IMR-90 (cell line): ENCODE measurements at regions not wholly inside any gene's neighbourhood (a gene's known extent, or its start where the extent isn't known, plus 50 kb on each side); places are given as distances from the start of the nearest gene placed in this dataset.
A peak's percentile ranks its signal among the peaks of the same experiment; 100 is the strongest.

Source experiments
- ATAC-seq: fragments of 200-7000 bp; cut with Tn5 transposase; 2 replicates; pipeline ENCODE4 v1.9.1; 2020; ENCODE audit warnings: low read depth, mild to moderate bottlenecking, moderate library complexity
- BruUV-seq: library from RNA; stranded (reverse); fragments of 400-500 nt; replicated peaks from 2 replicates; lab custom pipeline; 2021; lab: Mats Ljungman, UMichigan
- CTCF ChIA-PET: fragments of 300-600 bp; formaldehyde crosslinking; extraction: SDS; loops from one replicate; lab custom pipeline; 2021; ENCODE audit warnings: antibody characterized with exemption; lab: Yijun Ruan, JAX
- POLR2A ChIA-PET: fragments of 300-600 bp; sonication (Branson Sonifier 250); formaldehyde crosslinking; loops from one replicate; lab custom pipeline; 2022; ENCODE audit warnings: antibody characterized with exemption; ENCODE audit not compliant: unreplicated experiment; lab: Charles Lee
- DNase-seq: peaks from one replicate; pipeline ENCODE4 v3.0.0; 2013
- H2AFZ ChIP-seq: replicated peaks from 2 replicates; pipeline ENCODE3; 2013; ENCODE audit warnings: low read length, mild to moderate bottlenecking; ENCODE audit not compliant: poor library complexity
- H2AK5ac ChIP-seq: 2 replicates; pipeline ENCODE4 v1.6.1; 2013; ENCODE audit warnings: low read depth, low read length, inconsistent platforms
- H2AK9ac ChIP-seq: replicated peaks from 2 replicates; pipeline ENCODE3; 2013; ENCODE audit warnings: mild to moderate bottlenecking, low read depth, low read length, moderate library complexity; ENCODE audit not compliant: poor library complexity
- H2BK120ac ChIP-seq: 2 replicates; pipeline ENCODE4 v1.6.1; 2013; ENCODE audit warnings: low read depth, low read length, inconsistent platforms
- H2BK15ac ChIP-seq: 3 replicates; pipeline ENCODE4 v1.6.1; 2013; ENCODE audit warnings: low read depth, low read length, inconsistent platforms
- H2BK20ac ChIP-seq: 2 replicates; pipeline ENCODE4 v1.6.1; 2013; ENCODE audit warnings: low read depth, mild to moderate bottlenecking, inconsistent platforms, low read length, moderate library complexity
- H2BK5ac ChIP-seq: 2 replicates; pipeline ENCODE4 v1.6.1; 2013; ENCODE audit warnings: mild to moderate bottlenecking, low read depth, low read length, inconsistent platforms; ENCODE audit not compliant: poor library complexity, severe bottlenecking
- H3K14ac ChIP-seq: replicated peaks from 2 replicates; pipeline ENCODE4 v1.6.1; 2013; ENCODE audit warnings: low read depth, low read length, inconsistent platforms
- H3K18ac ChIP-seq: 2 replicates; pipeline ENCODE4 v1.6.1; 2013; ENCODE audit warnings: low read depth, low read length, control low read depth
- H3K23ac ChIP-seq: 2 replicates; pipeline ENCODE4 v1.6.1; 2013; ENCODE audit warnings: low read depth, low read length, inconsistent platforms
- H3K27ac ChIP-seq: 2 replicates; pipeline ENCODE4 v1.5.1; 2013; ENCODE audit warnings: mild to moderate bottlenecking, control low read depth, low read length; ENCODE audit not compliant: insufficient read depth
- H3K27me3 ChIP-seq: 2 replicates; pipeline ENCODE4 v1.6.1; 2013; ENCODE audit warnings: low read length; ENCODE audit not compliant: control insufficient read depth, insufficient read depth
- H3K36me3 ChIP-seq: 2 replicates; pipeline ENCODE4 v1.6.1; 2013; ENCODE audit warnings: low read length, mixed read lengths; ENCODE audit not compliant: control insufficient read depth, insufficient read depth
- H3K4ac ChIP-seq: 2 replicates; pipeline ENCODE4 v1.6.1; 2013; ENCODE audit warnings: low read depth, low read length, inconsistent platforms
- H3K4me1 ChIP-seq: 2 replicates; pipeline ENCODE4 v1.6.1; 2013; ENCODE audit warnings: low read length, mixed read lengths; ENCODE audit not compliant: control insufficient read depth, insufficient read depth
- H3K4me2 ChIP-seq: 2 replicates; pipeline ENCODE4 v1.6.1; 2013; ENCODE audit warnings: low read depth, mild to moderate bottlenecking, control low read depth, low read length, moderate library complexity
- H3K4me3 ChIP-seq: 2 replicates; pipeline ENCODE4 v1.5.1; 2013; ENCODE audit warnings: low read depth, mild to moderate bottlenecking, control low read depth, low read length, moderate library complexity; ENCODE audit not compliant: insufficient read depth
- H3K56ac ChIP-seq: 2 replicates; pipeline ENCODE4 v1.6.1; 2013; ENCODE audit warnings: low read length, inconsistent platforms; ENCODE audit not compliant: insufficient read depth; ENCODE audit errors: extremely low read depth
- H3K79me1 ChIP-seq, 2 experiments: 2 replicates each; pipeline ENCODE4 v1.6.1; 2013; ENCODE audit warnings: low read length in 2 of 2, inconsistent platforms in 1 of 2, low read depth in 1 of 2
- H3K9ac ChIP-seq: 2 replicates; pipeline ENCODE4 v1.6.1; 2013; ENCODE audit warnings: low read depth, low read length, control low read depth
- H3K9me1 ChIP-seq: 2 replicates; pipeline ENCODE4 v1.6.1; 2013; ENCODE audit warnings: low read length, inconsistent platforms; ENCODE audit not compliant: insufficient read depth
- H3K9me3 ChIP-seq: 2 replicates; pipeline ENCODE4 v1.6.1; 2013; ENCODE audit warnings: low read length; ENCODE audit not compliant: control insufficient read depth, insufficient read depth
- H4K20me1 ChIP-seq: 2 replicates; pipeline ENCODE4 v1.6.1; 2013; ENCODE audit warnings: low read length, inconsistent platforms; ENCODE audit not compliant: insufficient read depth
- H4K5ac ChIP-seq: 2 replicates; pipeline ENCODE4 v1.6.1; 2013; ENCODE audit warnings: mild to moderate bottlenecking, low read depth, low read length, control low read depth
- H4K8ac ChIP-seq, 2 experiments: 2 replicates each; pipeline ENCODE4 v1.6.1; 2013; ENCODE audit warnings: low read depth in 2 of 2, low read length in 2 of 2, control low read depth in 1 of 2, inconsistent platforms in 1 of 2
- H4K91ac ChIP-seq: 2 replicates; pipeline ENCODE4 v1.6.1; 2013; ENCODE audit warnings: low read depth, low read length, inconsistent platforms; ENCODE audit not compliant: insufficient read depth
- BHLHE40 ChIP-seq: fragments of 150-350 bp; IDR thresholded peaks from 2 replicates; pipeline ENCODE4 v1.6.1; 2016; ENCODE audit warnings: mild to moderate bottlenecking, low read depth, low read length
- CEBPB ChIP-seq: IDR thresholded peaks from 2 replicates; pipeline ENCODE4 v1.6.1; 2012; ENCODE audit warnings: low read depth, low read length, improper control_type of control experiment
- CHD1 ChIP-seq: IDR thresholded peaks from 2 replicates; pipeline ENCODE4 v1.6.1; 2012; ENCODE audit warnings: low read depth, low read length, improper control_type of control experiment
- FOS ChIP-seq: fragments of 150-350 bp; IDR thresholded peaks from 2 replicates; pipeline ENCODE4 v1.6.1; 2016; ENCODE audit warnings: low read depth, low read length
- MAFK ChIP-seq: IDR thresholded peaks from 2 replicates; pipeline ENCODE4 v1.6.1; 2012; ENCODE audit warnings: low read depth, low read length, improper control_type of control experiment
- MAZ ChIP-seq: IDR thresholded peaks from 2 replicates; pipeline ENCODE4 v1.6.1; 2012; ENCODE audit warnings: low read depth, mild to moderate bottlenecking, low read length, improper control_type of control experiment, moderate library complexity, borderline replicate concordance
- MXI1 ChIP-seq: IDR thresholded peaks from 2 replicates; pipeline ENCODE4 v1.6.1; 2012; ENCODE audit warnings: low read depth, mild to moderate bottlenecking, low read length, moderate library complexity, borderline replicate concordance
- NFE2L2 ChIP-seq: fragments of 150-350 bp; IDR thresholded peaks from 2 replicates; pipeline ENCODE4 v1.6.1; 2016; ENCODE audit warnings: low read depth, mild to moderate bottlenecking, low read length
- POLR2A ChIP-seq: IDR thresholded peaks from 2 replicates; pipeline ENCODE4 v1.6.1; 2012; ENCODE audit warnings: mild to moderate bottlenecking, low read depth, low read length
- RAD21 ChIP-seq: IDR thresholded peaks from 2 replicates; pipeline ENCODE4 v1.6.1; 2012; ENCODE audit warnings: low read length, improper control_type of control experiment
- RCOR1 ChIP-seq: IDR thresholded peaks from 2 replicates; pipeline ENCODE4 v1.6.1; 2012; ENCODE audit warnings: mild to moderate bottlenecking, low read length, improper control_type of control experiment; ENCODE audit not compliant: insufficient replicate concordance
- RFX5 ChIP-seq: IDR thresholded peaks from 2 replicates; pipeline ENCODE4 v1.8.0; 2012; ENCODE audit warnings: low read depth, mild to moderate bottlenecking, low read length, moderate library complexity
- SMC3 ChIP-seq: fragments of 150-350 bp; IDR thresholded peaks from 2 replicates; pipeline ENCODE4 v1.6.1; 2016; ENCODE audit warnings: low read depth, mild to moderate bottlenecking, antibody characterized with exemption, low read length, moderate library complexity
- WGBS, 2 experiments: methylation state at CpG; one replicate each; pipeline versions ENCODE4 v1.1.5 to v1.1.7; 2013; ENCODE audit warnings: missing lambda C conversion rate in 2 of 2; ENCODE audit not compliant: insufficient read length in 1 of 2; ENCODE audit errors: extremely low coverage in 2 of 2; 5-methylcytosine and 5-hydroxymethylcytosine counted together
- dilution Hi-C: fragments of 300-500 bp; cut with HindIII; formaldehyde crosslinking; loops from one replicate; pipeline ENCODE4 v1.14.3; 2018; ENCODE audit warnings: low sequenced_read_pairs; ENCODE audit not compliant: unreplicated experiment
- in situ Hi-C: fragments of 300-500 bp; cut with MboI; formaldehyde crosslinking; loops from 3 replicates; pipeline ENCODE4 v1.14.3; 2019; ENCODE audit warnings: low sequenced_read_pairs, inconsistent platforms, mixed read lengths
- intact Hi-C: fragments of 100-400 bp; cut with micrococcal nuclease; formaldehyde crosslinking; loops from 2 replicates; pipeline ENCODE4 v1.10.0; 2022
- TF ChIP-seq, protein P1 (sequence below): fragments of 150-350 bp; IDR thresholded peaks from 2 replicates; pipeline ENCODE4 v1.6.1; 2016; ENCODE audit warnings: low read depth, mild to moderate bottlenecking, low read length, moderate library complexity, borderline replicate concordance
- TF ChIP-seq, protein P2 (sequence below): conservative IDR thresholded peaks from 2 replicates; pipeline ENCODE4 v1.5.1; 2012; ENCODE audit warnings: mild to moderate bottlenecking, low read depth, low read length, improper control_type of control experiment
- TF ChIP-seq, protein P3 (sequence below): fragments of 150-350 bp; IDR thresholded peaks from 2 replicates; pipeline ENCODE4 v1.6.1; 2017; ENCODE audit warnings: mild to moderate bottlenecking, antibody characterized with exemption, low read length, low read depth

GRCh38 chr5:64074533-64074932 is 91.1 kb upstream of the RNF180 start:
- Histone ChIP-seq H3K23ac (no peak overlapping the region), H3K27me3 (no peaks in the 10 kb centered on the region), H3K9me1 (no peaks in the 10 kb centered on the region), H3K79me1 (no peaks in the 10 kb centered on the region), H4K8ac (no peak overlapping the region), H3K9ac (no peak overlapping the region), H3K36me3 (no peaks in the 10 kb centered on the region), H3K4me1 (no peaks in the 10 kb centered on the region), H3K4me3 (no peak overlapping the region), H3K4ac (no peak overlapping the region), H2BK15ac (no peak overlapping the region), H2BK20ac (no peak overlapping the region), H2AK9ac (no peak overlapping the region), H2BK5ac (no peak overlapping the region), H4K20me1 (no peaks in the 10 kb centered on the region), H3K56ac (no peak overlapping the region), H2AFZ (no peak overlapping the region), H3K4me2 (no peak overlapping the region), H2BK120ac (no peak overlapping the region), H4K5ac (no peak overlapping the region), H2AK5ac (no peak overlapping the region), H3K18ac (no peak overlapping the region), H3K27ac (no peak overlapping the region), H3K14ac (no peak overlapping the region), H3K9me3 (no peaks in the 10 kb centered on the region), H4K91ac (no peak overlapping the region)
- DNase-seq (peak; percentile 3), ATAC-seq (no peak)
- in situ Hi-C loops (no loop called here), intact Hi-C loops (no loop called here), dilution Hi-C loops (no loop called here)
- no CpG with 5 or more reads among the region's 2 CpGs for WGBS, 2 experiments
- no TSS peak for BruUV-seq
- ChIA-PET POLR2A (no interaction called here), CTCF (no interaction called here)
- TF ChIP-seq CHD1 (no peak), RCOR1 (no peak), CEBPB (no peak), RAD21 (0 out of 2 replicates have a peak, but pooled peaks have one; percentile 23), RFX5 (no peak), SMC3 (0 out of 2 replicates have a peak, but pooled peaks have one; percentile 9), MAZ (no peak), MXI1 (no peak), POLR2A (no peak), FOS (no peak), BHLHE40 (no peak), MAFK (no peak), NFE2L2 (no peak)
- TF ChIP-seq, protein P1, sequence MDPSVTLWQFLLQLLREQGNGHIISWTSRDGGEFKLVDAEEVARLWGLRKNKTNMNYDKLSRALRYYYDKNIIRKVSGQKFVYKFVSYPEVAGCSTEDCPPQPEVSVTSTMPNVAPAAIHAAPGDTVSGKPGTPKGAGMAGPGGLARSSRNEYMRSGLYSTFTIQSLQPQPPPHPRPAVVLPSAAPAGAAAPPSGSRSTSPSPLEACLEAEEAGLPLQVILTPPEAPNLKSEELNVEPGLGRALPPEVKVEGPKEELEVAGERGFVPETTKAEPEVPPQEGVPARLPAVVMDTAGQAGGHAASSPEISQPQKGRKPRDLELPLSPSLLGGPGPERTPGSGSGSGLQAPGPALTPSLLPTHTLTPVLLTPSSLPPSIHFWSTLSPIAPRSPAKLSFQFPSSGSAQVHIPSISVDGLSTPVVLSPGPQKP = no peak
- TF ChIP-seq, protein P2, sequence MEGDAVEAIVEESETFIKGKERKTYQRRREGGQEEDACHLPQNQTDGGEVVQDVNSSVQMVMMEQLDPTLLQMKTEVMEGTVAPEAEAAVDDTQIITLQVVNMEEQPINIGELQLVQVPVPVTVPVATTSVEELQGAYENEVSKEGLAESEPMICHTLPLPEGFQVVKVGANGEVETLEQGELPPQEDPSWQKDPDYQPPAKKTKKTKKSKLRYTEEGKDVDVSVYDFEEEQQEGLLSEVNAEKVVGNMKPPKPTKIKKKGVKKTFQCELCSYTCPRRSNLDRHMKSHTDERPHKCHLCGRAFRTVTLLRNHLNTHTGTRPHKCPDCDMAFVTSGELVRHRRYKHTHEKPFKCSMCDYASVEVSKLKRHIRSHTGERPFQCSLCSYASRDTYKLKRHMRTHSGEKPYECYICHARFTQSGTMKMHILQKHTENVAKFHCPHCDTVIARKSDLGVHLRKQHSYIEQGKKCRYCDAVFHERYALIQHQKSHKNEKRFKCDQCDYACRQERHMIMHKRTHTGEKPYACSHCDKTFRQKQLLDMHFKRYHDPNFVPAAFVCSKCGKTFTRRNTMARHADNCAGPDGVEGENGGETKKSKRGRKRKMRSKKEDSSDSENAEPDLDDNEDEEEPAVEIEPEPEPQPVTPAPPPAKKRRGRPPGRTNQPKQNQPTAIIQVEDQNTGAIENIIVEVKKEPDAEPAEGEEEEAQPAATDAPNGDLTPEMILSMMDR = peak; percentile 36
- TF ChIP-seq, protein P3, sequence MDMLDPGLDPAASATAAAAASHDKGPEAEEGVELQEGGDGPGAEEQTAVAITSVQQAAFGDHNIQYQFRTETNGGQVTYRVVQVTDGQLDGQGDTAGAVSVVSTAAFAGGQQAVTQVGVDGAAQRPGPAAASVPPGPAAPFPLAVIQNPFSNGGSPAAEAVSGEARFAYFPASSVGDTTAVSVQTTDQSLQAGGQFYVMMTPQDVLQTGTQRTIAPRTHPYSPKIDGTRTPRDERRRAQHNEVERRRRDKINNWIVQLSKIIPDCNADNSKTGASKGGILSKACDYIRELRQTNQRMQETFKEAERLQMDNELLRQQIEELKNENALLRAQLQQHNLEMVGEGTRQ = no peak
